IMR-90 (cell line): ENCODE measurements at regions not wholly inside any gene's neighbourhood (a gene's known extent, or its start where the extent isn't known, plus 50 kb on each side); places are given as distances from the start of the nearest gene placed in this dataset.

Experiments used
- ATAC-seq: fragments of 200-7000 bp; cut with Tn5 transposase; 2 replicates; pipeline ENCODE4 v1.9.1; 2020; ENCODE audit warnings: low read depth, mild to moderate bottlenecking, moderate library complexity
- BruUV-seq: library from RNA; stranded (reverse); fragments of 400-500 nt; replicated peaks from 2 replicates; lab custom pipeline; 2021; lab: Mats Ljungman, UMichigan
- CTCF ChIA-PET: fragments of 300-600 bp; formaldehyde crosslinking; extraction: SDS; loops from one replicate; lab custom pipeline; 2021; ENCODE audit warnings: antibody characterized with exemption; lab: Yijun Ruan, JAX
- POLR2A ChIA-PET: fragments of 300-600 bp; sonication (Branson Sonifier 250); formaldehyde crosslinking; loops from one replicate; lab custom pipeline; 2022; ENCODE audit warnings: antibody characterized with exemption; ENCODE audit not compliant: unreplicated experiment; lab: Charles Lee
- DNase-seq: peaks from one replicate; pipeline ENCODE4 v3.0.0; 2013
- H2AFZ ChIP-seq: replicated peaks from 2 replicates; pipeline ENCODE3; 2013; ENCODE audit warnings: low read length, mild to moderate bottlenecking; ENCODE audit not compliant: poor library complexity
- H2AK5ac ChIP-seq: 2 replicates; pipeline ENCODE4 v1.6.1; 2013; ENCODE audit warnings: low read depth, low read length, inconsistent platforms
- H2AK9ac ChIP-seq: replicated peaks from 2 replicates; pipeline ENCODE3; 2013; ENCODE audit warnings: mild to moderate bottlenecking, low read depth, low read length, moderate library complexity; ENCODE audit not compliant: poor library complexity
- H2BK120ac ChIP-seq: 2 replicates; pipeline ENCODE4 v1.6.1; 2013; ENCODE audit warnings: low read depth, low read length, inconsistent platforms
- H2BK15ac ChIP-seq: 3 replicates; pipeline ENCODE4 v1.6.1; 2013; ENCODE audit warnings: low read depth, low read length, inconsistent platforms
- H2BK20ac ChIP-seq: 2 replicates; pipeline ENCODE4 v1.6.1; 2013; ENCODE audit warnings: low read depth, mild to moderate bottlenecking, inconsistent platforms, low read length, moderate library complexity
- H2BK5ac ChIP-seq: 2 replicates; pipeline ENCODE4 v1.6.1; 2013; ENCODE audit warnings: mild to moderate bottlenecking, low read depth, low read length, inconsistent platforms; ENCODE audit not compliant: poor library complexity, severe bottlenecking
- H3K14ac ChIP-seq: replicated peaks from 2 replicates; pipeline ENCODE4 v1.6.1; 2013; ENCODE audit warnings: low read depth, low read length, inconsistent platforms
- H3K18ac ChIP-seq: 2 replicates; pipeline ENCODE4 v1.6.1; 2013; ENCODE audit warnings: low read depth, low read length, control low read depth
- H3K23ac ChIP-seq: 2 replicates; pipeline ENCODE4 v1.6.1; 2013; ENCODE audit warnings: low read depth, low read length, inconsistent platforms
- H3K27ac ChIP-seq: 2 replicates; pipeline ENCODE4 v1.5.1; 2013; ENCODE audit warnings: mild to moderate bottlenecking, control low read depth, low read length; ENCODE audit not compliant: insufficient read depth
- H3K27me3 ChIP-seq: 2 replicates; pipeline ENCODE4 v1.6.1; 2013; ENCODE audit warnings: low read length; ENCODE audit not compliant: control insufficient read depth, insufficient read depth
- H3K36me3 ChIP-seq: 2 replicates; pipeline ENCODE4 v1.6.1; 2013; ENCODE audit warnings: low read length, mixed read lengths; ENCODE audit not compliant: control insufficient read depth, insufficient read depth
- H3K4ac ChIP-seq: 2 replicates; pipeline ENCODE4 v1.6.1; 2013; ENCODE audit warnings: low read depth, low read length, inconsistent platforms
- H3K4me1 ChIP-seq: 2 replicates; pipeline ENCODE4 v1.6.1; 2013; ENCODE audit warnings: low read length, mixed read lengths; ENCODE audit not compliant: control insufficient read depth, insufficient read depth
- H3K4me2 ChIP-seq: 2 replicates; pipeline ENCODE4 v1.6.1; 2013; ENCODE audit warnings: low read depth, mild to moderate bottlenecking, control low read depth, low read length, moderate library complexity
- H3K4me3 ChIP-seq: 2 replicates; pipeline ENCODE4 v1.5.1; 2013; ENCODE audit warnings: low read depth, mild to moderate bottlenecking, control low read depth, low read length, moderate library complexity; ENCODE audit not compliant: insufficient read depth
- H3K56ac ChIP-seq: 2 replicates; pipeline ENCODE4 v1.6.1; 2013; ENCODE audit warnings: low read length, inconsistent platforms; ENCODE audit not compliant: insufficient read depth; ENCODE audit errors: extremely low read depth
- H3K79me1 ChIP-seq, 2 experiments: 2 replicates each; pipeline ENCODE4 v1.6.1; 2013; ENCODE audit warnings: low read length in 2 of 2, inconsistent platforms in 1 of 2, low read depth in 1 of 2
- H3K9ac ChIP-seq: 2 replicates; pipeline ENCODE4 v1.6.1; 2013; ENCODE audit warnings: low read depth, low read length, control low read depth
- H3K9me1 ChIP-seq: 2 replicates; pipeline ENCODE4 v1.6.1; 2013; ENCODE audit warnings: low read length, inconsistent platforms; ENCODE audit not compliant: insufficient read depth
- H3K9me3 ChIP-seq: 2 replicates; pipeline ENCODE4 v1.6.1; 2013; ENCODE audit warnings: low read length; ENCODE audit not compliant: control insufficient read depth, insufficient read depth
- H4K20me1 ChIP-seq: 2 replicates; pipeline ENCODE4 v1.6.1; 2013; ENCODE audit warnings: low read length, inconsistent platforms; ENCODE audit not compliant: insufficient read depth
- H4K5ac ChIP-seq: 2 replicates; pipeline ENCODE4 v1.6.1; 2013; ENCODE audit warnings: mild to moderate bottlenecking, low read depth, low read length, control low read depth
- H4K8ac ChIP-seq, 2 experiments: 2 replicates each; pipeline ENCODE4 v1.6.1; 2013; ENCODE audit warnings: low read depth in 2 of 2, low read length in 2 of 2, control low read depth in 1 of 2, inconsistent platforms in 1 of 2
- H4K91ac ChIP-seq: 2 replicates; pipeline ENCODE4 v1.6.1; 2013; ENCODE audit warnings: low read depth, low read length, inconsistent platforms; ENCODE audit not compliant: insufficient read depth
- BHLHE40 ChIP-seq: fragments of 150-350 bp; IDR thresholded peaks from 2 replicates; pipeline ENCODE4 v1.6.1; 2016; ENCODE audit warnings: mild to moderate bottlenecking, low read depth, low read length
- CEBPB ChIP-seq: IDR thresholded peaks from 2 replicates; pipeline ENCODE4 v1.6.1; 2012; ENCODE audit warnings: low read depth, low read length, improper control_type of control experiment
- CHD1 ChIP-seq: IDR thresholded peaks from 2 replicates; pipeline ENCODE4 v1.6.1; 2012; ENCODE audit warnings: low read depth, low read length, improper control_type of control experiment
- CTCF ChIP-seq: conservative IDR thresholded peaks from 2 replicates; pipeline ENCODE4 v1.5.1; 2012; ENCODE audit warnings: mild to moderate bottlenecking, low read depth, low read length, improper control_type of control experiment
- ELK1 ChIP-seq: fragments of 150-350 bp; IDR thresholded peaks from 2 replicates; pipeline ENCODE4 v1.6.1; 2016; ENCODE audit warnings: low read depth, mild to moderate bottlenecking, low read length, moderate library complexity, borderline replicate concordance
- FOS ChIP-seq: fragments of 150-350 bp; IDR thresholded peaks from 2 replicates; pipeline ENCODE4 v1.6.1; 2016; ENCODE audit warnings: low read depth, low read length
- MAFK ChIP-seq: IDR thresholded peaks from 2 replicates; pipeline ENCODE4 v1.6.1; 2012; ENCODE audit warnings: low read depth, low read length, improper control_type of control experiment
- MAZ ChIP-seq: IDR thresholded peaks from 2 replicates; pipeline ENCODE4 v1.6.1; 2012; ENCODE audit warnings: low read depth, mild to moderate bottlenecking, low read length, improper control_type of control experiment, moderate library complexity, borderline replicate concordance
- MXI1 ChIP-seq: IDR thresholded peaks from 2 replicates; pipeline ENCODE4 v1.6.1; 2012; ENCODE audit warnings: low read depth, mild to moderate bottlenecking, low read length, moderate library complexity, borderline replicate concordance
- NFE2L2 ChIP-seq: fragments of 150-350 bp; IDR thresholded peaks from 2 replicates; pipeline ENCODE4 v1.6.1; 2016; ENCODE audit warnings: low read depth, mild to moderate bottlenecking, low read length
- POLR2A ChIP-seq: IDR thresholded peaks from 2 replicates; pipeline ENCODE4 v1.6.1; 2012; ENCODE audit warnings: mild to moderate bottlenecking, low read depth, low read length
- RAD21 ChIP-seq: IDR thresholded peaks from 2 replicates; pipeline ENCODE4 v1.6.1; 2012; ENCODE audit warnings: low read length, improper control_type of control experiment
- RCOR1 ChIP-seq: IDR thresholded peaks from 2 replicates; pipeline ENCODE4 v1.6.1; 2012; ENCODE audit warnings: mild to moderate bottlenecking, low read length, improper control_type of control experiment; ENCODE audit not compliant: insufficient replicate concordance
- RFX5 ChIP-seq: IDR thresholded peaks from 2 replicates; pipeline ENCODE4 v1.8.0; 2012; ENCODE audit warnings: low read depth, mild to moderate bottlenecking, low read length, moderate library complexity
- SMC3 ChIP-seq: fragments of 150-350 bp; IDR thresholded peaks from 2 replicates; pipeline ENCODE4 v1.6.1; 2016; ENCODE audit warnings: low read depth, mild to moderate bottlenecking, antibody characterized with exemption, low read length, moderate library complexity
- USF2 ChIP-seq: fragments of 150-350 bp; IDR thresholded peaks from 2 replicates; pipeline ENCODE4 v1.6.1; 2017; ENCODE audit warnings: mild to moderate bottlenecking, antibody characterized with exemption, low read length, low read depth
- dilution Hi-C: fragments of 300-500 bp; cut with HindIII; formaldehyde crosslinking; loops from one replicate; pipeline ENCODE4 v1.14.3; 2018; ENCODE audit warnings: low sequenced_read_pairs; ENCODE audit not compliant: unreplicated experiment
- in situ Hi-C: fragments of 300-500 bp; cut with MboI; formaldehyde crosslinking; loops from 3 replicates; pipeline ENCODE4 v1.14.3; 2019; ENCODE audit warnings: low sequenced_read_pairs, inconsistent platforms, mixed read lengths
- intact Hi-C: fragments of 100-400 bp; cut with micrococcal nuclease; formaldehyde crosslinking; loops from 2 replicates; pipeline ENCODE4 v1.10.0; 2022

- no peak overlapping the region for H2AFZ ChIP-seq
- H4K5ac ChIP-seq, result no peak overlapping the region
- DNase-seq (no peak), ATAC-seq (no peak)
- H3K36me3 ChIP-seq, result no peaks in the 10 kb centered on the region
- H3K27ac ChIP-seq, result no peak overlapping the region
- CTCF ChIA-PET, result no interaction called here
- H3K4me2 ChIP-seq, result no peak overlapping the region
- H2AK5ac ChIP-seq, result no peak overlapping the region
- no peak overlapping the region for H3K9ac ChIP-seq
- POLR2A ChIA-PET, result no interaction called here
- no peak overlapping the region for H2BK15ac ChIP-seq
- H3K23ac ChIP-seq, result no peak overlapping the region
- no peaks in the 10 kb centered on the region for H3K4me1 ChIP-seq
- no peak overlapping the region for H3K4me3 ChIP-seq
- no peak overlapping the region for H3K4ac ChIP-seq
- BruUV-seq, result no TSS peak
- dilution Hi-C loops, result no loop called here
- no peak overlapping the region for H2BK20ac ChIP-seq
- TF ChIP-seq MAFK, result no peak
- TF ChIP-seq FOS, result no peak
- TF ChIP-seq MAZ, result no peak
- no peak for TF ChIP-seq NFE2L2
- TF ChIP-seq CHD1, result no peak
- TF ChIP-seq SMC3, result no peak
- no peak for TF ChIP-seq USF2
- TF ChIP-seq RCOR1, result no peak
- no peak for TF ChIP-seq BHLHE40
- no peak for TF ChIP-seq CTCF
- TF ChIP-seq RFX5, result no peak
- no peak for TF ChIP-seq MXI1
- TF ChIP-seq ELK1, result no peak
- no peak for TF ChIP-seq RAD21
- TF ChIP-seq POLR2A, result no peak
- no peak for TF ChIP-seq CEBPB
- H4K20me1 ChIP-seq, result no peaks in the 10 kb centered on the region
- in situ Hi-C loops, result no loop called here
- H3K9me1 ChIP-seq, result no peaks in the 10 kb centered on the region
- no peaks in the 10 kb centered on the region for H3K9me3 ChIP-seq
- no peak overlapping the region for H4K91ac ChIP-seq
- no peak overlapping the region for H2AK9ac ChIP-seq
- no peak overlapping the region for H3K56ac ChIP-seq
- H3K18ac ChIP-seq, result no peak overlapping the region
- no peaks in the 10 kb centered on the region for H3K79me1 ChIP-seq
- H4K8ac ChIP-seq, result no peak overlapping the region
- H2BK120ac ChIP-seq, result no peak overlapping the region
- no peak overlapping the region for H2BK5ac ChIP-seq
- H3K27me3 ChIP-seq, result no peaks in the 10 kb centered on the region
- intact Hi-C loops, result no loop called here
- H3K14ac ChIP-seq, result no peak overlapping the region
Measured at GRCh38 chr1:57843760-57844159, 419.9 kb upstream of the DAB1 start.
